Gastroesophageal sphincter (tissue), 3 donors: ENCODE measurements at regions not wholly inside any gene's neighbourhood (a gene's known extent, or its start where the extent isn't known, plus 50 kb on each side); places are given as distances from the start of the nearest gene placed in this dataset.

Experiments
- CTCF ChIP-seq, 4 experiments: fragments of 200-600 bp in 2 of 4; fragments of 450-650 bp in 2 of 4; sonication (generic) in 1 of 4; IDR thresholded peaks; one replicate each; pipeline ENCODE4 v1.5.1; 2017 to 2019; ENCODE audit warnings: antibody characterized with exemption in 4 of 4, mild to moderate bottlenecking in 2 of 4, moderate library complexity in 2 of 4
- POLR2A ChIP-seq, 2 donors: fragments of 450-650 bp; IDR thresholded peaks; one replicate each; pipeline ENCODE4 v1.6.1; 2017; ENCODE audit warnings: antibody characterized with exemption in 2 of 2, mild to moderate bottlenecking in 2 of 2, moderate library complexity in 1 of 2
- POLR2AphosphoS5 ChIP-seq: sonication (generic); formaldehyde crosslinking; IDR thresholded peaks from one replicate; pipeline ENCODE4 v1.6.1; 2017; ENCODE audit warnings: antibody characterized with exemption

- TF ChIP-seq CTCF (IDR thresholded peaks at IDR 0.05) = no peak
- TF ChIP-seq POLR2A (IDR thresholded peaks at IDR 0.05) = no peak
- no peak for TF ChIP-seq POLR2AphosphoS5
Observed at GRCh38 chr9:126123927-126124326, 202.7 kb upstream of the MVB12B start.
